ENCODE measurements at regions not wholly inside any gene's neighbourhood (a gene's known extent, or its start where the extent isn't known, plus 50 kb on each side); places are given as distances from the start of the nearest gene placed in this dataset.

DNA sequence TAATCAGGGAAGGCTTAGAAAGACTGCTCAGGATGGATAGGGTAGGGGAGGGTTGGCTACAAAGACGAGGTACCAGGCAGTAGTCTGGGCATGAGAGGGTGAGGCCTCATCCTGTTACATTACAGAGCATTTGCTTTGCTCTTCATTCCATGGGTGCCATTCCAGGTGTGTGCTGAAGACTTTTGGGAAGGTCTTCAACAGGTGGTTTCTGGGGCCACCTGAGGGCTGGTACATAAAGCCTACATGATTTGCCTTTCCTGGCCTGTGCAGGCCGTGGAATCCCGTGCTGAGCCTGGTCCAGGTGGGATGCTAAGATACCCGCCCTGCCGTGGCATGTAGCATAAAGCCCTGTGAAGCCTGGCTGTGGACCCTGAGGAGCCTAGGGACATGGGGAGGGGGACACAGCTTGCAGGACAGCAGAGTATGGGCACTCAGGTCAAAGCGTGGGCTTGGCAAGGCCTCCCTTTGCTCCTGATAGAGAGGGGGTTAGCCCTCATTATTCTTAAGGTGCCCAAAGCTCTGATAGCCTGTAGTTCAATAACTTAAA lies 55.6 kb upstream of the ZNF536 start:
- Histone ChIP-seq H3K27me3 (ENCODE audit: insufficient read depth, low read length) (no peaks in the 10 kb centered on the region), H3K36me3 (ENCODE audit: insufficient read depth, low read length) (no peaks in the 10 kb centered on the region), H2AFZ (ENCODE audit: low read length) (no peak overlapping the region), H3K79me2 (ENCODE audit: insufficient read depth, low read length) (no peaks in the 10 kb centered on the region), H3K4me1 (ENCODE audit: insufficient read depth, low read length) (no peaks in the 10 kb centered on the region), H4K20me1 (ENCODE audit: insufficient read depth, low read length) (no peaks in the 10 kb centered on the region), H3K9me3 (ENCODE audit: low read depth, low read length) (no peaks in the 10 kb centered on the region), H3K27ac (ENCODE audit: low read depth, low read length) (no peak overlapping the region), H3K4me3 (ENCODE audit: insufficient read depth, low read length) (no peak overlapping the region), H3K4me2 (ENCODE audit: insufficient read depth, low read length) (no peak overlapping the region)
- TF ChIP-seq, protein P1, sequence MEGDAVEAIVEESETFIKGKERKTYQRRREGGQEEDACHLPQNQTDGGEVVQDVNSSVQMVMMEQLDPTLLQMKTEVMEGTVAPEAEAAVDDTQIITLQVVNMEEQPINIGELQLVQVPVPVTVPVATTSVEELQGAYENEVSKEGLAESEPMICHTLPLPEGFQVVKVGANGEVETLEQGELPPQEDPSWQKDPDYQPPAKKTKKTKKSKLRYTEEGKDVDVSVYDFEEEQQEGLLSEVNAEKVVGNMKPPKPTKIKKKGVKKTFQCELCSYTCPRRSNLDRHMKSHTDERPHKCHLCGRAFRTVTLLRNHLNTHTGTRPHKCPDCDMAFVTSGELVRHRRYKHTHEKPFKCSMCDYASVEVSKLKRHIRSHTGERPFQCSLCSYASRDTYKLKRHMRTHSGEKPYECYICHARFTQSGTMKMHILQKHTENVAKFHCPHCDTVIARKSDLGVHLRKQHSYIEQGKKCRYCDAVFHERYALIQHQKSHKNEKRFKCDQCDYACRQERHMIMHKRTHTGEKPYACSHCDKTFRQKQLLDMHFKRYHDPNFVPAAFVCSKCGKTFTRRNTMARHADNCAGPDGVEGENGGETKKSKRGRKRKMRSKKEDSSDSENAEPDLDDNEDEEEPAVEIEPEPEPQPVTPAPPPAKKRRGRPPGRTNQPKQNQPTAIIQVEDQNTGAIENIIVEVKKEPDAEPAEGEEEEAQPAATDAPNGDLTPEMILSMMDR (IDR thresholded peaks at IDR 0.05; ENCODE audit: extremely low read depth, low read depth, low read length): no peak
- no peak for DNase-seq (ENCODE audit: insufficient read length, low spot score, missing footprints)

DNA sequence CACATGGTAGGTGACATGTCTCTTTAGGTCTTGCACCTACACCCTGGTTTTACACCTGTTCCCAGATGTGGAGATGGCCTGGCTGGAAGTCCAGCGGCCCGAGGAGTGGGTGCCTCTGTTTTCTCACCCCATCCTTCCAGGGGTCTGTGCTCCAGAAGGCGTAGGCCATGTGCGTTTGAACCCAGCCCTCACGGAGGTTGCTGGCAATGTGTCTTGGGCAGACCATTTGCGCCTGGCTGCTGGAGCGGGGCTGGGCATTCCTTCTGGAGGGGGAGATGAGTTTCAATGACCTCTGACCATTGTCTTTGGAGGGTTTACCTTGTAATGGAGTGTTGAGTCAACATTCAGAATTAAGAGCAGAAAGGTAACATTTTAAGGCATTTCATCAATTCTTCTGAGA lies 54.8 kb upstream of the ZNF536 start:
- Histone ChIP-seq H3K4me2 (ENCODE audit: insufficient read depth, low read length) (no peak overlapping the region), H3K36me3 (ENCODE audit: insufficient read depth, low read length) (no peaks in the 10 kb centered on the region), H3K4me3 (ENCODE audit: insufficient read depth, low read length) (no peak overlapping the region), H3K79me2 (ENCODE audit: insufficient read depth, low read length) (no peaks in the 10 kb centered on the region), H2AFZ (ENCODE audit: low read length) (no peak overlapping the region), H3K4me1 (ENCODE audit: insufficient read depth, low read length) (no peaks in the 10 kb centered on the region), H3K9me3 (ENCODE audit: low read depth, low read length) (no peaks in the 10 kb centered on the region), H3K27ac (ENCODE audit: low read depth, low read length) (no peak overlapping the region), H3K27me3 (ENCODE audit: insufficient read depth, low read length) (no peaks in the 10 kb centered on the region), H4K20me1 (ENCODE audit: insufficient read depth, low read length) (no peaks in the 10 kb centered on the region)
- TF ChIP-seq, protein P1 (IDR thresholded peaks at IDR 0.05; ENCODE audit: extremely low read depth, low read depth, low read length): no peak
- no peak for DNase-seq (ENCODE audit: insufficient read length, low spot score, missing footprints)

DNA sequence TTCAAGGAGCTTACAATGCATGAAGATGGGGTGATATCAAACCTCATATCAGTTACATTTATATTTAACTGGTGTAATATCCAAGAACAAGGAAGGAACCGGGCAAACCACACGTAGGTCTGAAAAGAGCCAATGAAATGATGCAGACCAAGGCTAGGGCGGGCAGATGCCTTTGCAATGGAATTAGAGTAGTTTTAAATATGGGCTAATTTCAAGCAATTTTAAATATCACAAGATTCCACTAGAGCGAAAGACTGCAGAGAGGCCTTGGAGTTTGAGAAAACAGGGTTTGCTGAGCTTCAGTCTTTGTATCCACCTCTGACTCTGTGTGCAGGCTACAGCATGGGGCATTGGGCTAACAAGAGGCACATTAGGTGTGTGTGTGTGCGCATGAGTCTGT lies 53.9 kb upstream of the ZNF536 start:
- TF ChIP-seq, protein P1 (IDR thresholded peaks at IDR 0.05; ENCODE audit: extremely low read depth, low read depth, low read length): no peak
- no peak overlapping the region for H2AFZ ChIP-seq (ENCODE audit: low read length)
- no peaks in the 10 kb centered on the region for H4K20me1 ChIP-seq (ENCODE audit: insufficient read depth, low read length)
- no peaks in the 10 kb centered on the region for H3K27me3 ChIP-seq (ENCODE audit: insufficient read depth, low read length)
- H3K4me2 ChIP-seq (ENCODE audit: insufficient read depth, low read length): no peak overlapping the region
- no peak overlapping the region for H3K27ac ChIP-seq (ENCODE audit: low read depth, low read length)
- no peak for DNase-seq (ENCODE audit: insufficient read length, low spot score, missing footprints)
- no peaks in the 10 kb centered on the region for H3K9me3 ChIP-seq (ENCODE audit: low read depth, low read length)
- no peaks in the 10 kb centered on the region for H3K4me1 ChIP-seq (ENCODE audit: insufficient read depth, low read length)
- H3K79me2 ChIP-seq (ENCODE audit: insufficient read depth, low read length): no peaks in the 10 kb centered on the region
- H3K36me3 ChIP-seq (ENCODE audit: insufficient read depth, low read length): no peaks in the 10 kb centered on the region
- H3K4me3 ChIP-seq (ENCODE audit: insufficient read depth, low read length): no peak overlapping the region

DNA sequence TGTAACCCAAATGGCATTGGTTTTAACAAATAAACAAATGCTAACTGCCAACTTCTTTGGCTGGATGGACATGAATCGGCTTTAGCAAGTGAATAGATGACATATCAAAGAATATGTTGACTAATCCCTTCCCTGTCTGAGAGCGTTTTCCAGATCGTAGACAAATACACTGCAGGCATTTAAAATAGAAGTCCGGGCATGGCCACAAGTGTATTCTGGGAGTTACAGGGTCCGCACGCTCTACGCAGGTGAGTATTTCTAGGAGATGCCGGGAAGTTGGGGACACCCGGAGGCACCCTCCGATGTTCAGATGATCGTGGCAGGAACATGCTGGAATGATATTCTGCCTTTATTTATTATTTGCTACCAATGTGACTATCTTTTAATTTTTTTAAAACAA lies 53.2 kb upstream of the ZNF536 start:
- no peak for DNase-seq (ENCODE audit: insufficient read length, low spot score, missing footprints)
- Histone ChIP-seq H3K9me3 (ENCODE audit: low read depth, low read length) (no peaks in the 10 kb centered on the region), H3K36me3 (ENCODE audit: insufficient read depth, low read length) (no peaks in the 10 kb centered on the region), H3K4me2 (ENCODE audit: insufficient read depth, low read length) (no peak overlapping the region), H3K27ac (ENCODE audit: low read depth, low read length) (no peak overlapping the region), H3K79me2 (ENCODE audit: insufficient read depth, low read length) (no peaks in the 10 kb centered on the region), H3K4me1 (ENCODE audit: insufficient read depth, low read length) (no peaks in the 10 kb centered on the region), H3K27me3 (ENCODE audit: insufficient read depth, low read length) (no peaks in the 10 kb centered on the region), H4K20me1 (ENCODE audit: insufficient read depth, low read length) (no peaks in the 10 kb centered on the region), H2AFZ (ENCODE audit: low read length) (no peak overlapping the region), H3K4me3 (ENCODE audit: insufficient read depth, low read length) (no peak overlapping the region)
- TF ChIP-seq, protein P1 (IDR thresholded peaks at IDR 0.05; ENCODE audit: extremely low read depth, low read depth, low read length): no peak
